ENCODE measurements at regions not wholly inside any gene's neighbourhood (a gene's known extent, or its start where the extent isn't known, plus 50 kb on each side); places are given as distances from the start of the nearest gene placed in this dataset.

DNA sequence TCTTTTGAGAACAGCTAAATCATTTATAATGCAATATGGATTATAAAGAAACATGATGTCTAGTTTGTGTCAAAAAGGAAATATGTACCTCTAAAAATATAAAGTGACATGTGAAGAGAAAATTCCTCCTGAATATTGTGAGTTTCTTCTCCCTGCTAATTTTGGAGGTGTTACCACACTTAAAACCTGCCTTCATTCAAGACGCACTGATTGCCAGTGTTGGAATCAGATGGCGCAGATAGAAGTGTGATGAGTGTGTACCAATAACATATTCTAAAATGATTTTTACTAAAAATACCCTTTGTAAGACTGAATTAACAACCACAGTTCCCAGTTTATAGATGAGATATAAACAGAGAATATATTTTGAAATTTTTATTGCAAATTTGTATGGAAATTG lies 681.8 kb upstream of the LRATD1 start:
- H3K4me3 ChIP-seq (ENCODE audit: low read depth, low read length): no peak overlapping the region
- TF ChIP-seq CTCF (IDR thresholded peaks at IDR 0.05; ENCODE audit: low read depth, low read length): no peak

DNA sequence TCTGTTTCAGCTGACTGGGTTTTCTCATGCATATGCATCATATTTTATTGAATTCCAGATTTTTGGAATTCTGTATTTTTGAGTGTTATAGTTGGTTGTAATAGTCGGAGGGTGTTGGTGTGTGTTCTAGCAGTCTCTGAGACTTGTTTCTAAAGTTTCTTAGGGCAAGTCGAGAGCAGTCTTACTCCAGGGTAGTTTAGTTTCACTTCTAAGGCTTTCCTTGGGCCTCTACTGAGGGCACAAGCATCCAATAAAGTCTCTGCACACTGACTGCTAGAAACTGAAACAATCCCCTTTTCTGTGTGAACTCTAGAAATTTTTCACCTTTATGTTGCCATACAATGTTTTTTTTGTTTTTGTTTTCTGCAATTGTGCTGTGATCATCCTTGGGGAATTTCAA lies 663.7 kb upstream of the LRATD1 start:
- H3K4me3 ChIP-seq (ENCODE audit: low read depth, low read length): no peak overlapping the region
- no peak for TF ChIP-seq CTCF (IDR thresholded peaks at IDR 0.05; ENCODE audit: low read depth, low read length)

DNA sequence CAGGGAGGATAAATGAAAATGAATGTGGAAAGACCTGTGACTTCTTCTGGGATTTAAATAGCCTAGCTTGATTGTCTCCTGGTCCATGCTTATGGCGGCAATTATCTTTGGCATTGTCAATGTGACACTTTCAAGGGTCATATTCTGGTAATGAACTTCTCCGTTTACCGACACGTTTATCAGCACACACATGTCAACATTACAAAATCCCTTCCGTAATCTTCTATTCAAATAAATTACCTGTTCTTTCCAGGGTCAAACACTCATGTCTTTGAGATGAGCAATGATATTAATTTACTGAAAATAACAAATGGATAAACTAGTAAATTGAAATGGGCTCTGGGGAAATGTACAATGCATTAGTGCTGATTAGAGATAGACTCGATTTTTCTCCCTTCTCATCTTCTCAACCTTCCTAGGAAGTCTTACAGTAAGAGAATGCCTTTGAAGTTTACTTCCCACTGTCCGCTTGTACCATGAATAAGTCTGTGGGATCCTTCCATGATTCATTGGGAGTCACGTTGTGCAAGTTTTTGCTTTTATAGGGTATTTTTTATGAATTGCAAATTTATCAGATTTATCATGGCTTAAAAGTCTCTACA lies 646.3 kb upstream of the LRATD1 start:
- TF ChIP-seq CTCF (IDR thresholded peaks at IDR 0.05; ENCODE audit: low read depth, low read length): no peak
- no peak overlapping the region for H3K4me3 ChIP-seq (ENCODE audit: low read depth, low read length)

GRCh38 chr2:13996527-13996926 lies 636.0 kb upstream of the LRATD1 start:
- no peak overlapping the region for H3K4me3 ChIP-seq (ENCODE audit: low read depth, low read length)
- TF ChIP-seq CTCF (IDR thresholded peaks at IDR 0.05; ENCODE audit: low read depth, low read length): no peak

GRCh38 chr2:14011190-14011589 lies 621.3 kb upstream of the LRATD1 start:
- no peak for TF ChIP-seq CTCF (IDR thresholded peaks at IDR 0.05; ENCODE audit: low read depth, low read length)
- H3K4me3 ChIP-seq (ENCODE audit: low read depth, low read length): no peak overlapping the region

GRCh38 chr2:14015113-14015630 lies 617.3 kb upstream of the LRATD1 start:
- no peak overlapping the region for H3K4me3 ChIP-seq (ENCODE audit: low read depth, low read length)
- TF ChIP-seq CTCF (IDR thresholded peaks at IDR 0.05; ENCODE audit: low read depth, low read length): no peak

DNA sequence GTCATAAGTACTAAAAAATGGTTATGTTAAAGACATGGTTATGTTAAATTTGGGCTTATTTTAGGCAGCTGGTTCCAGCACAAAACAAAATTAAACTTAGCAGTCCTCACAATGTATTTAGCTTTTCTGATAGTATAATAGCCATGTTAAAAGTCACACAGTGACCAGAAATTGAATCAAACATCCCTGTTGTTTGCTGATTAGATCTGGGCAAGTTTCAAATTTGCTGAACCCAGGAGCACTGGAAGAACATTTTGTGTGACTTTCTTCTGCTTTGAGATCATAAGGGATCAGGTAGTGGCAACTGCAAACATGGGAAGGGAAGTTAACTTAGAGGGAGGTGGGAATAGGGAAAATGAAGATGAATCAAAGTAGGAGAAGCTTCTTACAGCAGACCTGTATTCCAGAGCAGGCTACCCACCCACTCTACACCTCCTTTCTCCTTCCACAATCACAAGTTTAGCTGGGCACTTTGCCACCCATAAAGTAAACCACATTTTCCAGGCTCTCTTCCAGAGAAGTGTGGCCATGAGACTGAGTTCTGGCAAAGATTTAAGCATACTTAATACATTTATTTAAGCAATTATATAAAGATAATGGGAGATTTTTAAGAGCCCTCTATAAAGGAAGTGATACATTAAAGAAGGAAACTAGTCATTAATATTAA lies 616.1 kb upstream of the LRATD1 start:
- no peak overlapping the region for H3K4me3 ChIP-seq (ENCODE audit: low read depth, low read length)
- no peak for TF ChIP-seq CTCF (IDR thresholded peaks at IDR 0.05; ENCODE audit: low read depth, low read length)
